Thoracic aorta (tissue), 2 donors: ENCODE measurements at regions not wholly inside any gene's neighbourhood (a gene's known extent, or its start where the extent isn't known, plus 50 kb on each side); places are given as distances from the start of the nearest gene placed in this dataset.

Experiments
- ATAC-seq: fragments of 150-250 bp; one replicate; pipeline ENCODE4 v1.8.0; 2017; ENCODE audit warnings: low read depth; ENCODE audit not compliant: insufficient number of reproducible peaks, low FRiP score
- DNase-seq: peaks from one replicate; pipeline ENCODE4 v3.0.0-alpha.2; 2020; ENCODE audit warnings: low spot score
- H3K27ac ChIP-seq, 2 donors: fragments of 200-600 bp; sonication (generic); 1 replicate in 1 of 2; 2 replicates in 1 of 2; pipeline ENCODE4 v1.5.1; 2016; ENCODE audit warnings: mild to moderate bottlenecking in 2 of 2, moderate library complexity in 2 of 2
- H3K27me3 ChIP-seq: fragments of 200-600 bp; sonication (generic); replicated peaks from 2 replicates; pipeline ENCODE4 v1.6.0; 2016; ENCODE audit warnings: mild to moderate bottlenecking; ENCODE audit not compliant: insufficient read depth
- H3K36me3 ChIP-seq: fragments of 200-600 bp; sonication (generic); one replicate; pipeline ENCODE4 v1.5.1; 2016
- H3K4me1 ChIP-seq, 2 donors: fragments of 200-600 bp; sonication (generic); 1 replicate in 1 of 2; 2 replicates in 1 of 2; pipeline versions ENCODE4 v1.5.1 to v1.6.0; 2016; ENCODE audit warnings: low read depth in 2 of 2, mild to moderate bottlenecking in 1 of 2; ENCODE audit not compliant: control insufficient read depth in 1 of 2
- H3K4me3 ChIP-seq: fragments of 200-600 bp; sonication (generic); 2 replicates; pipeline ENCODE4 v1.5.1; 2016; ENCODE audit warnings: mild to moderate bottlenecking
- H3K9me3 ChIP-seq: fragments of 200-600 bp; sonication (generic); 2 replicates; pipeline ENCODE4 v1.5.1; 2016
- TF ChIP-seq, protein P1 (sequence below): fragments of 200-600 bp; sonication (generic); IDR thresholded peaks from one replicate; pipeline ENCODE4 v1.5.1; 2019; ENCODE audit warnings: antibody characterized with exemption

DNA sequence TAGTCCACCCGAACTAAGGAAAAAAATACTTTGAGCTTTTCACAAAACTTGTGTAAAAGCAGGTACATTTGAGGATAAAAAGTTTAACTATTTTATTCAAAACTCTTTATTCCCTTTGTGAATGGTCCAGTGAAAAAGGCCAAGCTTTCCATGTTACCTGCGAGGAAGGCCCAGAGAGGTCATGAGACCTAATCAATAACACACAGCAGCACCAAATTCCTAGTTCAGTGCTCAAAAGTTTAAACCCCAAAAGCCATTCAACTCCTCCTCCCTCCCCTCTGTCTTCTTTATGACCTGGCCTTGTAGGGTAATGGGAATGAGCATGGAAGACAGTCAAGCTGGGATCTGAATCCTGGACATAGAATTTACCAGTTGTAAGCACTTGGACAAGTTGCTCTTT, 151.9 kb upstream of the FGGY start:
- H3K27ac ChIP-seq, result peak overlapping the region in 1 of 2 donors; percentile 4
- H3K9me3 ChIP-seq, result no peaks in the 10 kb centered on the region
- no peaks in the 10 kb centered on the region for H3K27me3 ChIP-seq
- TF ChIP-seq, protein P1, sequence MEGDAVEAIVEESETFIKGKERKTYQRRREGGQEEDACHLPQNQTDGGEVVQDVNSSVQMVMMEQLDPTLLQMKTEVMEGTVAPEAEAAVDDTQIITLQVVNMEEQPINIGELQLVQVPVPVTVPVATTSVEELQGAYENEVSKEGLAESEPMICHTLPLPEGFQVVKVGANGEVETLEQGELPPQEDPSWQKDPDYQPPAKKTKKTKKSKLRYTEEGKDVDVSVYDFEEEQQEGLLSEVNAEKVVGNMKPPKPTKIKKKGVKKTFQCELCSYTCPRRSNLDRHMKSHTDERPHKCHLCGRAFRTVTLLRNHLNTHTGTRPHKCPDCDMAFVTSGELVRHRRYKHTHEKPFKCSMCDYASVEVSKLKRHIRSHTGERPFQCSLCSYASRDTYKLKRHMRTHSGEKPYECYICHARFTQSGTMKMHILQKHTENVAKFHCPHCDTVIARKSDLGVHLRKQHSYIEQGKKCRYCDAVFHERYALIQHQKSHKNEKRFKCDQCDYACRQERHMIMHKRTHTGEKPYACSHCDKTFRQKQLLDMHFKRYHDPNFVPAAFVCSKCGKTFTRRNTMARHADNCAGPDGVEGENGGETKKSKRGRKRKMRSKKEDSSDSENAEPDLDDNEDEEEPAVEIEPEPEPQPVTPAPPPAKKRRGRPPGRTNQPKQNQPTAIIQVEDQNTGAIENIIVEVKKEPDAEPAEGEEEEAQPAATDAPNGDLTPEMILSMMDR, result no peak
- no peaks in the 10 kb centered on the region for H3K36me3 ChIP-seq
- H3K4me1 ChIP-seq, result peaks cover 19 to 42% of the 10 kb centered on the region in 2 donors
- DNase-seq (no peak), ATAC-seq (no peak)
- H3K4me3 ChIP-seq, result no peak overlapping the region

GRCh38 chr1:59146056-59146455, 150.8 kb upstream of the FGGY start:
- peaks cover 23 to 47% of the 10 kb centered on the region in 2 donors for H3K4me1 ChIP-seq
- peak overlapping the region; percentile 75 for H3K4me3 ChIP-seq
- no peak for ATAC-seq

GRCh38 chr1:59146651-59147358, 150.1 kb upstream of the FGGY start:
- H3K27ac ChIP-seq, result peak overlapping the region; percentile 72 to 91
- no peaks in the 10 kb centered on the region for H3K36me3 ChIP-seq
- H3K27me3 ChIP-seq, result no peaks in the 10 kb centered on the region
- ATAC-seq, result no peak
- no peaks in the 10 kb centered on the region for H3K9me3 ChIP-seq
- H3K4me3 ChIP-seq, result peak overlapping the region; percentile 75
- DNase-seq, result no peak
- TF ChIP-seq, protein P1, result no peak
- H3K4me1 ChIP-seq, result peaks cover 29 to 51% of the 10 kb centered on the region in 2 donors

More at GRCh38 chr1:59146056-59146455, 150.8 kb upstream of the FGGY start:
- Histone ChIP-seq H3K36me3 (no peaks in the 10 kb centered on the region), H3K27ac (peak overlapping the region; percentile 72 to 91), H3K9me3 (no peaks in the 10 kb centered on the region), H3K27me3 (no peaks in the 10 kb centered on the region)
- TF ChIP-seq, protein P1, result no peak
- DNase-seq, result no peak

- Histone ChIP-seq H3K9me3 (no peaks in the 10 kb centered on the region), H3K4me3 (no peak overlapping the region), H3K27me3 (no peaks in the 10 kb centered on the region), H3K36me3 (no peaks in the 10 kb centered on the region), H3K4me1 (peaks cover 14 to 43% of the 10 kb centered on the region in 2 donors), H3K27ac (peak overlapping the region; percentile 13 to 37)
- ATAC-seq, result no peak
- TF ChIP-seq, protein P1, result no peak
- no peak for DNase-seq
Observed at GRCh38 chr1:59149435-59149834, 147.5 kb upstream of the FGGY start.

DNA sequence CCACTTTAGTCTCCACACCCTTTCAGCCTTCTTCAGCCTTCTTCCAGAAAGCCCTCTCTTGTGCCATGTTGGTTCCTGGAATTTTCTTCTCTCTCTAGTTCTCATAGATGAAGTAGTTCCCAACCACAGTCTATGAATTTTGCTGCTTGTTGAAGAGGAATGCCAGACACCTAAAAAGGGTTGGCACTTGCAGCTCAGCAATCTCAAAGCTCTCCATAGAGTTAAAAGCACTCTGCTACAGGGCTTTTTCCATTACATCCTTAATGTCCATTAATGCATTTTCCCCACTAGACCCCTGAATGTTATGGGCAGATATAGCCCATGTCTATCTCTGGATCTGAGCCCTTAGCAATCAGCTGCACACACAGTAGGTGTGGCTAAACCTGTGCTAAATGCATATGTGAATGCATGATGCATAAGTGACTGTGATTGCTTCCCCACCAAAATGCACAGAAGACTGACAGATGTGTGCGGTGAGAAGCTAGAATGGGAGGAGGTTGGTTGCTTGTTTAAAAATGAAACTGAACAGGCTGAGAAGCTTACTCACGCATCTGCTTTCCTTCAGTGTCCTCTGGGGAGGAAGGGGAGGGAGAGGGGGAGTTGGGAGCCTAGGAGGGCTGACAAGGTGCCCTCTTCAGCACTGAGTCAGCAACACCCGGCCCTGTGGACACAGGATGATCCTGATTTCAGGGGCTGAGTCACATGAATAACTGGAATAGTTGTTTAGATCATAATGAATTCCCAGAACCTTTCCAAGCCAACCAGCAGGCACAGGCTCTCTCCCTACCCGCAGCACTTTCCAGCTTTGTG, 146.1 kb upstream of the FGGY start:
- H3K36me3 ChIP-seq, result no peaks in the 10 kb centered on the region
- H3K4me1 ChIP-seq, result peaks cover 14 to 49% of the 10 kb centered on the region in 2 donors
- TF ChIP-seq, protein P1, result peak; percentile 10
- peak overlapping the region; percentile 56 for H3K4me3 ChIP-seq
- H3K27ac ChIP-seq, result peak overlapping the region; percentile 84 to 85
- ATAC-seq (peak; percentile 53), DNase-seq (peak; percentile 71)
- H3K9me3 ChIP-seq, result no peaks in the 10 kb centered on the region
- H3K27me3 ChIP-seq, result no peaks in the 10 kb centered on the region
